ENCODE measurements at regions not wholly inside any gene's neighbourhood (a gene's known extent, or its start where the extent isn't known, plus 50 kb on each side); places are given as distances from the start of the nearest gene placed in this dataset.
"Not testable (repeated sequence)": the region's sequence is repeated elsewhere in the genome, so short reads cannot be mapped to it uniquely, and the experiment has no call there.

- WGBS, 2 donors: no CpG with 5 or more reads among the region's 5 CpGs
- H3K27me3 ChIP-seq; intact Hi-C loops (cut with DNase I); H3K4me1 ChIP-seq; H3K9me3 ChIP-seq; H3K36me3 ChIP-seq; H3K4me3 ChIP-seq (replicated peaks in 1 of 3); DNase-seq; H3K27ac ChIP-seq: not testable (repeated sequence)
Observed at GRCh38 chr15:85196697-85197096, 183.7 kb upstream of the AKAP13 start.

DNA sequence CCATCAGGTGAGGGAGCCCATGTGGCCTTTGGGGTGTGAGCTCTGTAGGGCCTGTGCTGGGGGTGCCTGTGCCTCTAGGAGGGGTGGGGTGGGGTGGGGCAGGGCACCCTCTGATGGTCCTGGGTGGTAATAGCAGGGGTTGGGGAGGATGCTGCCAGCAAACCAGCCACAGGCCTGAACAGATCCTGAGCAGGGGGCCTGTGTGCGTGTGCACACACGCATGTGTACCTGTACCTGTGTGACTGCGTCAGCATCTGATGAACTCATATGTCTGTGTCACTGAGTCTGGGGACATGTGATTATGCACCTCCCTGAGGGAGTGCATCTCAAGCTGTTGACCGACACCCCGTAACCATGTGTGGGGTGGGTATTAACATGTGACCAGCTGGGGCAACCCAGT lies 182.8 kb upstream of the AKAP13 start:
- H3K36me3 ChIP-seq; H3K4me3 ChIP-seq (replicated peaks in 1 of 3); H3K4me1 ChIP-seq; DNase-seq; H3K27me3 ChIP-seq; H3K27ac ChIP-seq; intact Hi-C loops (cut with DNase I); H3K9me3 ChIP-seq: not testable (repeated sequence)
- WGBS, 2 donors: no CpG with 5 or more reads among the region's 5 CpGs

GRCh38 chr15:85198432-85198831 lies 182.0 kb upstream of the AKAP13 start:
- H3K4me1 ChIP-seq; H3K27me3 ChIP-seq; H3K36me3 ChIP-seq; intact Hi-C loops (cut with DNase I); DNase-seq; H3K4me3 ChIP-seq (replicated peaks in 1 of 3); H3K9me3 ChIP-seq; H3K27ac ChIP-seq: not testable (repeated sequence)
- WGBS, 2 donors: no CpG with 5 or more reads among the region's 13 CpGs

- H3K27ac ChIP-seq; H3K4me1 ChIP-seq; H3K36me3 ChIP-seq; H3K9me3 ChIP-seq; DNase-seq; intact Hi-C loops (cut with DNase I); H3K27me3 ChIP-seq; H3K4me3 ChIP-seq (replicated peaks in 1 of 3): not testable (repeated sequence)
- no CpG with 5 or more reads among the region's 9 CpGs for WGBS, 2 donors
Observed at GRCh38 chr15:85200215-85200614, 180.2 kb upstream of the AKAP13 start.

DNA sequence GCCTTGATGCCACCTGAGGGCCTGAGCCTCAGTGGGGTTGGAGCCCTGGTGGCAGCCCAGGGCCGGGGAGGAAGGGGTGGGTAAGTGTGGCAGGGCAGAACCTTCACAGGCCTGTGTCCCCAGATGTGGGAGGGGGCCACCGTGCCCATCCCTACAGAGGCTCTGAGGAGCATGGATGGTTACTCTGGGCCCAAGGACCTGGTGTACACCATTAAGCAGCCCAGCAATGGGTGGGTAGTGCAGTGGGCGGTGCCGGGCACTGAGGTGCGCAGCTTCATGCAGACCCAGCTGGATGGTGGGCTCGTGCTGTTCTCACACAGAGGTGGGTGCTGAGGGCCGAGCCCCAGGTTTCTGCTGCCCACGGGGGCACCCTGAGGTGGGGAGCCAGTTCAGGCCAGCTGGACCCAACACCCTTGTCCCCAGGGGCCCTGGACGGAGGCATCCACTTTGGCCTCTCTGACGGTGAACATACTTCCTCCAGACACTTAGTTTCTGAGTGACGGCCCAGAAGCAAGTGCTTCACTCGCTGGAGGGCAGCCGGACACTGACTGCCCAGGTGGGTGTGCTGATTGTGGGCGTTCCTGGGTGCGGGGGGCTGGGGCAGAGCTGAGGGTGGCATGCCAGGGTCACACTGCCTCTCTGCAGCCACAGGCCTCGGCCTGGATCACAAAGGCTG lies 179.1 kb upstream of the AKAP13 start:
- H3K36me3 ChIP-seq; H3K27me3 ChIP-seq; DNase-seq; H3K27ac ChIP-seq; intact Hi-C loops (cut with DNase I); H3K4me1 ChIP-seq; H3K4me3 ChIP-seq (replicated peaks in 1 of 3); H3K9me3 ChIP-seq: not testable (repeated sequence)
- WGBS, 2 donors: 33% methylated on average over 3 of the region's 16 CpGs; no CpG with 5 or more reads in 1 of the 2 donors

GRCh38 chr15:85204481-85204880 lies 175.9 kb upstream of the AKAP13 start:
- H3K4me3 ChIP-seq (replicated peaks in 1 of 3); DNase-seq; H3K4me1 ChIP-seq; H3K9me3 ChIP-seq; H3K27me3 ChIP-seq; H3K27ac ChIP-seq; H3K36me3 ChIP-seq; intact Hi-C loops (cut with DNase I): not testable (repeated sequence)
- no CpG with 5 or more reads among the region's 16 CpGs for WGBS, 2 donors

DNA sequence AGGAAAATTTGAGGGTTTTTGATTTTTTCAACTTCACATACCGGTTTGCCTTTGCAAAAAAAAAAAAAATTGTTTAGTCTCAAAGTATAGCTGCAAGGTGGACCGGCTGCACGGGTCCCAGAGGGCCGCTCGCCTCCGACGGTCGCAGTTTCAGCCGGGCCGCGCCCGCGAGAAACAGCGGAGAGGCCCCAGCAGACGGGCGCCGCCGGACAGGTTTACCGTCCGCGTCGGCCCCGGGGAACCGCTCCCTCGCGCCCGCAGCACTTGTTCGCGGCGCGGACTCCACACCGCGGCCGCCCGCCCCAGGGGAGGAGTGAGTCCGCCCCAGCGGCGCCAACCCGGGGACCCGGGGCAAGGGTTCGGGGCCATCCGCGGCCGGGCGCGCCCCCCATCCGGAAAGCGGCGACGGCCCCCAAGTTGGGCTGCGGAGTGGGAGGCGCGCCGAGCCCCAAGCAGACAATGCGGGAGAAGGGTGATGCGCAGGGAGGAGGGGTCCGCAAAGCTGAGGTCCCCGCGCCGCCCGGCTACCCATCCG lies 146.5 kb upstream of the AKAP13 start:
- H3K9me3 ChIP-seq; H3K36me3 ChIP-seq; intact Hi-C loops (cut with DNase I); H3K27ac ChIP-seq; H3K4me1 ChIP-seq; H3K27me3 ChIP-seq; DNase-seq: not testable (repeated sequence)
- peak overlapping the region in 1 of 3 donors; percentile 48 for H3K4me3 ChIP-seq (replicated peaks in 1 of 3)
- 4 to 11% methylated on average over 3 to 15 of the region's 62 CpGs for WGBS, 2 donors

DNA sequence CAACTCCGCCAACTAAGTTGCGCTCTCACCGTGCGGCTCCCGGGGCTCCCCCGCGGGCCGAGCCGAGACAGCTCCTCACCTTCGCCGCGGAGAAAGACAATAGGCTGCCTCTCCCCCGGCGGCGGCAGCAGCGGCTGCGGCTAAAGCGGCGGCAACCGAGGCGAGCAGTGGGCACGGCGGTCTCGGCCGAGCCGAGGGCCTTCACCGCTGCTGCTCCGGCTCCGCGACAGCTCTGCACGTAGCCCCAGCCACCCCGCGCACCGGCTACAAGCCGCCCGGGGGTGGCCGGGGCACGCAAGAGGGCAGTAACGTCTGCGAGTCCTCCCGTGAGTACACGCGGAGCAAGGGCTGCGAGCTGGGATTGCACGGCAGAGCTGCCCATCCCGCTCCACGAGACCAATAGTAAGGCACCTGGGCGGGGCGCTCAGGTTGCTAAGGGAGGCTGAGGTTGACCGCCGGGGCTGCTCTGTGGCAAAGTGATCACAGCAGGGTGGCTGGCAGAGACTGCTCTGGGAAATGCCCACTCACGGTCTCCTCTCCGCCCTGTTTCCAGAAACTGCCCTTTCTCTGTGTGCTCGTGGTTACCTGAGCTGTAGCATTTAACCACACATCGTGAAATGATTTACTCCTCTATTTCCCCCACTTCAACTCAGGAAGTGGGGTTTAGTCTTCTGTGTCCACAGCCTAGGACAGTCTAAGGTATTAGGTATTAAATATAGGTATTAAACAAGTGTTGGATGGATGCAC lies 145.8 kb upstream of the AKAP13 start:
- DNase-seq; H3K4me1 ChIP-seq; H3K4me3 ChIP-seq (replicated peaks in 1 of 3); H3K36me3 ChIP-seq; H3K27ac ChIP-seq; intact Hi-C loops (cut with DNase I); H3K27me3 ChIP-seq; H3K9me3 ChIP-seq: not testable (repeated sequence)
- WGBS, 2 donors: no CpG with 5 or more reads among the region's 55 CpGs

GRCh38 chr15:85244056-85244455 lies 136.3 kb upstream of the AKAP13 start:
- intact Hi-C loops (cut with DNase I); H3K9me3 ChIP-seq; H3K27me3 ChIP-seq; H3K4me1 ChIP-seq; H3K4me3 ChIP-seq (replicated peaks in 1 of 3); H3K27ac ChIP-seq; H3K36me3 ChIP-seq; DNase-seq: not testable (repeated sequence)
- WGBS, 2 donors: 50% methylated on average over 1 of the region's 1 CpG; no CpG with 5 or more reads in 1 of the 2 donors

All from thyroid gland (tissue), 4 donors.